Endothelial cell of umbilical vein (primary cell): ENCODE measurements at regions not wholly inside any gene's neighbourhood (a gene's known extent, or its start where the extent isn't known, plus 50 kb on each side); places are given as distances from the start of the nearest gene placed in this dataset.

ENCODE experiments used
- BruUV-seq: library from RNA; stranded (reverse); fragments of 400-500 nt; replicated peaks from 2 replicates; lab custom pipeline; 2021; lab: Mats Ljungman, UMichigan
- CTCF ChIA-PET: fragments of 300-600, 350-600 bp; sonication (Branson Sonifier 250); formaldehyde crosslinking; loops from one replicate; lab custom pipeline; 2021; ENCODE audit warnings: antibody characterized with exemption, inconsistent platforms; lab: Charles Lee
- POLR2A ChIA-PET: fragments of 300-600, 350-600 bp; sonication (Branson Sonifier 250); formaldehyde crosslinking; loops from one replicate; lab custom pipeline; 2021; ENCODE audit warnings: antibody characterized with exemption, inconsistent platforms; lab: Charles Lee
- DNase-seq: peaks from one replicate; pipeline ENCODE4 v3.0.0-alpha.2; 2011; ENCODE audit warnings: low read depth, low spot score
- FAIRE-seq: peaks from 2 replicates; lab custom pipeline; 2011; peaks lifted over from hg19 to GRCh38; lab: Jason Lieb, UNC
- H2AFZ ChIP-seq: 2 replicates; pipeline ENCODE4 v1.6.0; 2012; ENCODE audit warnings: low read depth, low read length, control low read depth, inconsistent platforms
- H3K27ac ChIP-seq: 2 replicates; pipeline ENCODE4 v1.5.1; 2011; ENCODE audit warnings: low read depth, mild to moderate bottlenecking, control low read depth, low read length, moderate library complexity; ENCODE audit not compliant: insufficient read depth
- H3K27me3 ChIP-seq, 2 experiments: 2 replicates each; pipeline versions ENCODE4 v1.6.0 to v1.6.1; 2011; ENCODE audit warnings: low read length in 2 of 2, mixed read lengths in 1 of 2; ENCODE audit not compliant: control insufficient read depth in 2 of 2, insufficient read depth in 2 of 2
- H3K36me3 ChIP-seq, 2 experiments: 2 replicates in 1 of 2; 3 replicates in 1 of 2; pipeline ENCODE4 v1.5.1; 2011; ENCODE audit warnings: low read length in 2 of 2, mild to moderate bottlenecking in 1 of 2, moderate library complexity in 1 of 2; ENCODE audit not compliant: control insufficient read depth in 2 of 2, insufficient read depth in 2 of 2; ENCODE audit errors: extremely low read depth in 1 of 2
- H3K4me1 ChIP-seq: 3 replicates; pipeline ENCODE4 v1.5.1; 2011; ENCODE audit warnings: mild to moderate bottlenecking, low read length; ENCODE audit not compliant: control insufficient read depth, insufficient read depth; ENCODE audit errors: extremely low read depth
- H3K4me2 ChIP-seq: 2 replicates; pipeline ENCODE4 v1.6.1; 2011; ENCODE audit warnings: low read length, control low read depth, mixed read lengths; ENCODE audit not compliant: insufficient read depth
- H3K4me3 ChIP-seq, 3 experiments: fragments of 200-600 bp in 1 of 3; sonication (generic), shearing (Covaris generic) in 1 of 3; replicated peaks in 1 of 3; 2 replicates each; pipeline ENCODE4 v1.5.1; 2011 to 2016; ENCODE audit warnings: control low read depth in 3 of 3, low read length in 3 of 3, mild to moderate bottlenecking in 2 of 3, inconsistent platforms in 1 of 3, low read depth in 1 of 3, moderate library complexity in 1 of 3; ENCODE audit not compliant: insufficient read depth in 1 of 3
- H3K79me2 ChIP-seq: 2 replicates; pipeline ENCODE4 v1.6.0; 2012; ENCODE audit warnings: low read length, inconsistent platforms; ENCODE audit not compliant: control insufficient read depth, insufficient read depth
- H3K9ac ChIP-seq: replicated peaks from 2 replicates; pipeline ENCODE3; 2011; ENCODE audit warnings: low read length, control low read depth; ENCODE audit not compliant: insufficient read depth; ENCODE audit errors: extremely low read depth
- H3K9me1 ChIP-seq: replicated peaks from 3 replicates; pipeline ENCODE4 v1.6.0; 2011; ENCODE audit warnings: mild to moderate bottlenecking, low read length; ENCODE audit not compliant: control insufficient read depth, insufficient read depth; ENCODE audit errors: extremely low read depth
- H3K9me3 ChIP-seq: replicated peaks from 2 replicates; pipeline ENCODE4 v1.5.1; 2012; ENCODE audit warnings: low read length, inconsistent platforms; ENCODE audit not compliant: control insufficient read depth, insufficient read depth
- H4K20me1 ChIP-seq: replicated peaks from 2 replicates; pipeline ENCODE3; 2011; ENCODE audit warnings: mild to moderate bottlenecking, low read length; ENCODE audit not compliant: control insufficient read depth, insufficient read depth; ENCODE audit errors: extremely low read depth
- EZH2 ChIP-seq: IDR thresholded peaks from 2 replicates; pipeline ENCODE4 v1.6.1; 2012; ENCODE audit warnings: borderline replicate concordance, low read depth, mild to moderate bottlenecking, moderate library complexity, low read length, inconsistent platforms; ENCODE audit not compliant: severe bottlenecking
- FOS ChIP-seq: IDR thresholded peaks from 2 replicates; pipeline ENCODE4 v1.6.1; 2011; ENCODE audit warnings: mild to moderate bottlenecking, low read length, moderate library complexity, borderline replicate concordance; ENCODE audit not compliant: insufficient read depth
- GATA2 ChIP-seq: IDR thresholded peaks from 2 replicates; pipeline ENCODE4 v1.7.0; 2011; ENCODE audit warnings: low read depth, mild to moderate bottlenecking, moderate library complexity, mixed read lengths, low read length; ENCODE audit not compliant: insufficient read length, insufficient read depth
- JUN ChIP-seq: IDR thresholded peaks from 2 replicates; pipeline ENCODE4 v1.6.1; 2011; ENCODE audit warnings: borderline replicate concordance, low read depth; ENCODE audit not compliant: insufficient read length, insufficient read depth
- MYC ChIP-seq: IDR thresholded peaks from one replicate; pipeline ENCODE4 v1.6.1; 2011; ENCODE audit warnings: mild to moderate bottlenecking, low read depth, low read length
- POLR2A ChIP-seq: IDR thresholded peaks from 2 replicates; pipeline ENCODE4 v1.6.1; 2012; ENCODE audit warnings: low read depth, mild to moderate bottlenecking, control low read depth, low read length
- POLR2AphosphoS5 ChIP-seq: IDR thresholded peaks from 2 replicates; pipeline ENCODE4 v1.6.1; 2012; ENCODE audit warnings: low read depth, mild to moderate bottlenecking, control low read depth, low read length, moderate library complexity; ENCODE audit not compliant: insufficient read depth
- dilution Hi-C: fragments of 300-500 bp; cut with MboI; formaldehyde crosslinking; loops from one replicate; pipeline ENCODE4 v1.15.0; 2019; ENCODE audit warnings: low sequenced_read_pairs; ENCODE audit not compliant: extremely low pct_ligation_motif_present
- intact Hi-C: fragments of 100-400 bp; cut with micrococcal nuclease; formaldehyde crosslinking; loops from one replicate; pipeline ENCODE4 v1.10.0; 2022
- TF ChIP-seq, protein P1 (sequence below), 2 donors: IDR thresholded peaks; 1 replicate in 1 of 2; 2 replicates in 1 of 2; pipeline ENCODE4 v1.5.1; 2011; ENCODE audit warnings: low read length in 2 of 2, mild to moderate bottlenecking in 2 of 2, moderate library complexity in 2 of 2, control low read depth in 1 of 2, inconsistent platforms in 1 of 2, low read depth in 1 of 2; ENCODE audit not compliant: insufficient read depth in 1 of 2; ENCODE audit errors: extremely low read depth in 1 of 2
- TF ChIP-seq, protein P2 (sequence below): IDR thresholded peaks from 2 replicates; pipeline ENCODE4 v1.6.1; 2011; ENCODE audit not compliant: insufficient read depth, insufficient read length

DNA sequence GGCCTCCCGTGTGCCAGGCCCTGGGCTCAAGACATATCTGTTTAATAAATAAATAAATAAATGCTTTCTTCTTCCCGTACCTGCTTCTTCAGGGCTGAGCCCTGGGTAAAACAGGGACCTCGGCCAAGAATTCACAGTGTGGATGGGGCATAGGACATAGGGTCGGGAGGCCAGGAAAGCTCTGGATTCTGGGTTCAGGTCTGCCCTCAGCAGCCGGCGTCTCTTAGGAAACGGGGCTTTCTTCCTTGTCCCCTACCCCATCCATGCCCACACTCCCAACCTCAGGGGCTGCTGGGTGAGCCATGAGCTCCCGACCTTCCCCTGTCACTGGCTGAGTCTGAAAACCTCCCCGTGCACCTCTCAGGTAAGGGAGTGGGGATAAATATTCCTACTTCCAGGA, 55.7 kb upstream of the ALX4 start:
- no peak overlapping the region for H3K27ac ChIP-seq
- no TSS peak for BruUV-seq
- no peak overlapping the region for H2AFZ ChIP-seq
- H3K27me3 ChIP-seq, result peaks cover 4 to 5% of the 10 kb centered on the region in 2 experiments
- DNase-seq (no peak), FAIRE-seq (no peak)
- intact Hi-C loops (no loop called here), dilution Hi-C loops (no loop called here)
- no peaks in the 10 kb centered on the region for H3K79me2 ChIP-seq
- POLR2A ChIA-PET, result no interaction called here
- no peaks in the 10 kb centered on the region for H3K9me3 ChIP-seq
- H3K9ac ChIP-seq, result no peak overlapping the region
- H3K4me2 ChIP-seq, result no peak overlapping the region
- no peaks in the 10 kb centered on the region for H3K36me3 ChIP-seq
- no peak overlapping the region for H3K4me3 ChIP-seq
- CTCF ChIA-PET, result no interaction called here
- no peaks in the 10 kb centered on the region for H4K20me1 ChIP-seq
- no peak for TF ChIP-seq EZH2
- TF ChIP-seq POLR2AphosphoS5, result no peak
- TF ChIP-seq, protein P1, sequence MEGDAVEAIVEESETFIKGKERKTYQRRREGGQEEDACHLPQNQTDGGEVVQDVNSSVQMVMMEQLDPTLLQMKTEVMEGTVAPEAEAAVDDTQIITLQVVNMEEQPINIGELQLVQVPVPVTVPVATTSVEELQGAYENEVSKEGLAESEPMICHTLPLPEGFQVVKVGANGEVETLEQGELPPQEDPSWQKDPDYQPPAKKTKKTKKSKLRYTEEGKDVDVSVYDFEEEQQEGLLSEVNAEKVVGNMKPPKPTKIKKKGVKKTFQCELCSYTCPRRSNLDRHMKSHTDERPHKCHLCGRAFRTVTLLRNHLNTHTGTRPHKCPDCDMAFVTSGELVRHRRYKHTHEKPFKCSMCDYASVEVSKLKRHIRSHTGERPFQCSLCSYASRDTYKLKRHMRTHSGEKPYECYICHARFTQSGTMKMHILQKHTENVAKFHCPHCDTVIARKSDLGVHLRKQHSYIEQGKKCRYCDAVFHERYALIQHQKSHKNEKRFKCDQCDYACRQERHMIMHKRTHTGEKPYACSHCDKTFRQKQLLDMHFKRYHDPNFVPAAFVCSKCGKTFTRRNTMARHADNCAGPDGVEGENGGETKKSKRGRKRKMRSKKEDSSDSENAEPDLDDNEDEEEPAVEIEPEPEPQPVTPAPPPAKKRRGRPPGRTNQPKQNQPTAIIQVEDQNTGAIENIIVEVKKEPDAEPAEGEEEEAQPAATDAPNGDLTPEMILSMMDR (IDR thresholded peaks at IDR 0.05; ENCODE audit: extremely low read depth in 1 of 2, insufficient read depth in 1 of 2, low read depth in 1 of 2, low read length in 2 of 2), result no peak
- no peak for TF ChIP-seq GATA2
- TF ChIP-seq FOS, result no peak
- TF ChIP-seq JUN, result no peak
- TF ChIP-seq, protein P2, sequence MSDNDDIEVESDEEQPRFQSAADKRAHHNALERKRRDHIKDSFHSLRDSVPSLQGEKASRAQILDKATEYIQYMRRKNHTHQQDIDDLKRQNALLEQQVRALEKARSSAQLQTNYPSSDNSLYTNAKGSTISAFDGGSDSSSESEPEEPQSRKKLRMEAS, result no peak
- no peak for TF ChIP-seq POLR2A
- no peak for TF ChIP-seq MYC
- no peaks in the 10 kb centered on the region for H3K9me1 ChIP-seq
- H3K4me1 ChIP-seq, result no peaks in the 10 kb centered on the region
